Kidney (tissue), 13 donors: ENCODE measurements at regions not wholly inside any gene's neighbourhood (a gene's known extent, or its start where the extent isn't known, plus 50 kb on each side); places are given as distances from the start of the nearest gene placed in this dataset.
A peak's percentile ranks its signal among the peaks of the same experiment; 100 is the strongest.

Experiments used
- DNase-seq, 5 donors: peaks; one replicate each; pipeline ENCODE4 v3.0.0-alpha.2; 2013 to 2020
- FAIRE-seq: peaks from 2 replicates; lab custom pipeline; 2012; peaks lifted over from hg19 to GRCh38; lab: Jason Lieb, UNC
- H3K27ac ChIP-seq, 2 donors: one replicate each; pipeline ENCODE4 v1.7.0; 2013; ENCODE audit warnings: low read depth in 2 of 2, low read length in 2 of 2, inconsistent platforms in 1 of 2
- H3K27me3 ChIP-seq: one replicate; pipeline ENCODE4 v1.7.1; 2013; ENCODE audit warnings: low read length, inconsistent platforms; ENCODE audit not compliant: control insufficient read depth, insufficient read depth
- H3K36me3 ChIP-seq, 3 donors: one replicate each; pipeline versions ENCODE4 v1.7.0 to v1.7.1; 2013; ENCODE audit warnings: low read length in 3 of 3, control low read depth in 1 of 3, inconsistent platforms in 1 of 3; ENCODE audit not compliant: insufficient read depth in 3 of 3, control insufficient read depth in 2 of 3
- H3K4me1 ChIP-seq, 3 donors: one replicate each; pipeline versions ENCODE4 v1.7.0 to v1.7.1; 2013; ENCODE audit warnings: low read length in 3 of 3, inconsistent platforms in 1 of 3, low read depth in 1 of 3; ENCODE audit not compliant: control insufficient read depth in 2 of 3, insufficient read depth in 2 of 3
- H3K4me3 ChIP-seq, 3 donors: one replicate each; pipeline versions ENCODE4 v1.7.0 to v1.8.1; 2013; ENCODE audit warnings: low read length in 3 of 3, control low read depth in 1 of 3, inconsistent platforms in 1 of 3
- H3K9ac ChIP-seq, 3 donors: one replicate each; pipeline versions ENCODE4 v1.7.0 to v1.7.1; 2013; ENCODE audit warnings: low read length in 3 of 3, control low read depth in 1 of 3, inconsistent platforms in 1 of 3
- H3K9me3 ChIP-seq, 3 donors: one replicate each; pipeline versions ENCODE4 v1.7.0 to v1.7.1; 2013; ENCODE audit warnings: low read length in 3 of 3, control low read depth in 1 of 3, inconsistent platforms in 1 of 3; ENCODE audit not compliant: control insufficient read depth in 2 of 3, insufficient read depth in 1 of 3
- intact Hi-C: fragments of 100-400 bp; cut with DNase I; formaldehyde crosslinking; loops from one replicate; pipeline ENCODE4 v1.11.1; 2022
- TF ChIP-seq, protein P1 (sequence below): IDR thresholded peaks from 3 replicates; pipeline ENCODE4 v1.5.1; 2012; ENCODE audit warnings: mild to moderate bottlenecking, moderate library complexity, borderline replicate concordance; ENCODE audit not compliant: insufficient read depth; ENCODE audit errors: extremely low read depth
- donor health status: control.
- donor health status: control.
- donor health status: control.
- donor health status: control.
- donor health status: control.
- donor health status: DM: yes; HTN: yes; CAD: no.
- donor health status: Normal renal cell carcinoma (clear cell type).

- peaks cover 0 to 7% (median 0%) of the 10 kb centered on the region in 3 donors for H3K4me1 ChIP-seq
- H3K4me3 ChIP-seq: no peak overlapping the region
- no peak for FAIRE-seq
- intact Hi-C loops: no loop called here
- H3K9ac ChIP-seq: no peak overlapping the region
- H3K27ac ChIP-seq: no peak overlapping the region
- no peaks in the 10 kb centered on the region for H3K27me3 ChIP-seq
- no peak for DNase-seq
- TF ChIP-seq, protein P1, sequence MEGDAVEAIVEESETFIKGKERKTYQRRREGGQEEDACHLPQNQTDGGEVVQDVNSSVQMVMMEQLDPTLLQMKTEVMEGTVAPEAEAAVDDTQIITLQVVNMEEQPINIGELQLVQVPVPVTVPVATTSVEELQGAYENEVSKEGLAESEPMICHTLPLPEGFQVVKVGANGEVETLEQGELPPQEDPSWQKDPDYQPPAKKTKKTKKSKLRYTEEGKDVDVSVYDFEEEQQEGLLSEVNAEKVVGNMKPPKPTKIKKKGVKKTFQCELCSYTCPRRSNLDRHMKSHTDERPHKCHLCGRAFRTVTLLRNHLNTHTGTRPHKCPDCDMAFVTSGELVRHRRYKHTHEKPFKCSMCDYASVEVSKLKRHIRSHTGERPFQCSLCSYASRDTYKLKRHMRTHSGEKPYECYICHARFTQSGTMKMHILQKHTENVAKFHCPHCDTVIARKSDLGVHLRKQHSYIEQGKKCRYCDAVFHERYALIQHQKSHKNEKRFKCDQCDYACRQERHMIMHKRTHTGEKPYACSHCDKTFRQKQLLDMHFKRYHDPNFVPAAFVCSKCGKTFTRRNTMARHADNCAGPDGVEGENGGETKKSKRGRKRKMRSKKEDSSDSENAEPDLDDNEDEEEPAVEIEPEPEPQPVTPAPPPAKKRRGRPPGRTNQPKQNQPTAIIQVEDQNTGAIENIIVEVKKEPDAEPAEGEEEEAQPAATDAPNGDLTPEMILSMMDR: no peak
- no peaks in the 10 kb centered on the region for H3K36me3 ChIP-seq
- no peaks in the 10 kb centered on the region for H3K9me3 ChIP-seq
Observed at GRCh38 chr2:240238201-240238600, 97.7 kb upstream of the OTOS start.

DNA sequence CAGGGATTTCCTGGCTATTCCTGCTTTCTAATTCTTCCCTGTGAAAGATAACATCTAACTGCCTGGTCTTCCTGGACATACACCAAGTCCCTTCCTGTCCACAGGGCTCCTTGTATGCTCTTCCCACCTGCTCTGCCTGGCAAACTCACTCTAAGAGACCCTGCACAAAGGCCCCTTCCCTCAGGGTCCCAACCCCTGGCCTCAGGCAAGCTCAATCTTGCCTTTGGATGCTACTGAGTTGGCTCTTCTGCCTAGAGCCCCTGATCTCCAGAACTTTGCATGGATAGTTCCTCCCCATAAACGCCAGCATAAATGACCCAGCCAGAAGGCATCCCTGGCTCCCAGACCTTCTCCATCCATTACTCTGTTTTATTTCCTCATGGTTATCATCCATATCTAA is 98.3 kb upstream of the OTOS start:
- FAIRE-seq (no peak), DNase-seq (peak in 1 of 5 donors; percentile 1)
- TF ChIP-seq, protein P1: no peak

GRCh38 chr2:240239325-240239724 is 98.9 kb upstream of the OTOS start:
- DNase-seq: peak in 1 of 5 donors; percentile 2
- no peak overlapping the region for H3K9ac ChIP-seq
- FAIRE-seq: no peak
- H3K4me1 ChIP-seq: peaks cover 0 to 5% (median 0%) of the 10 kb centered on the region in 3 donors
- no peaks in the 10 kb centered on the region for H3K27me3 ChIP-seq
- no peak overlapping the region for H3K4me3 ChIP-seq
- H3K36me3 ChIP-seq: no peaks in the 10 kb centered on the region
- intact Hi-C loops: no loop called here
- TF ChIP-seq, protein P1: no peak
- no peak overlapping the region for H3K27ac ChIP-seq
- H3K9me3 ChIP-seq: no peaks in the 10 kb centered on the region

More for the DNA sequence above, 98.3 kb upstream of the OTOS start:
- Histone ChIP-seq H3K9ac (no peak overlapping the region), H3K4me3 (no peak overlapping the region), H3K4me1 (peaks cover 0 to 7% (median 0%) of the 10 kb centered on the region in 3 donors), H3K27me3 (no peaks in the 10 kb centered on the region), H3K9me3 (no peaks in the 10 kb centered on the region), H3K27ac (no peak overlapping the region), H3K36me3 (no peaks in the 10 kb centered on the region)
- intact Hi-C loops: no loop called here
